Fibroblast of the aortic adventitia (primary cell): ENCODE measurements at regions not wholly inside any gene's neighbourhood (a gene's known extent, or its start where the extent isn't known, plus 50 kb on each side); places are given as distances from the start of the nearest gene placed in this dataset.

Experiments
- DNase-seq: peaks from one replicate; pipeline ENCODE4 v3.0.0-alpha.2; 2010; ENCODE audit warnings: low read depth
- H3K4me3 ChIP-seq: 2 replicates; pipeline ENCODE4 v1.5.1; 2011; ENCODE audit warnings: low read depth, mild to moderate bottlenecking, control low read depth, low read length, moderate library complexity
- CTCF ChIP-seq: IDR thresholded peaks from 2 replicates; pipeline ENCODE4 v1.5.1; 2011; ENCODE audit warnings: mild to moderate bottlenecking, low read length, control low read depth, inconsistent platforms; ENCODE audit not compliant: insufficient read depth

GRCh38 chr1:38371505-38371844 is 324.9 kb upstream of the POU3F1 start:
- no peak for DNase-seq
- no peak for TF ChIP-seq CTCF
- H3K4me3 ChIP-seq, result no peak overlapping the region

GRCh38 chr1:38370716-38371504 is 324.3 kb upstream of the POU3F1 start:
- no peak for TF ChIP-seq CTCF
- no peak for DNase-seq
- H3K4me3 ChIP-seq, result no peak overlapping the region

- no peak for TF ChIP-seq CTCF
- no peak for DNase-seq
- H3K4me3 ChIP-seq, result no peak overlapping the region
Observed at GRCh38 chr1:38365242-38365641, 318.6 kb upstream of the POU3F1 start.

GRCh38 chr1:38361566-38361965 is 315.0 kb upstream of the POU3F1 start:
- no peak for DNase-seq
- TF ChIP-seq CTCF, result no peak
- no peak overlapping the region for H3K4me3 ChIP-seq

GRCh38 chr1:38360807-38361206 is 314.2 kb upstream of the POU3F1 start:
- H3K4me3 ChIP-seq, result no peak overlapping the region
- no peak for TF ChIP-seq CTCF
- DNase-seq, result no peak

- no peak for TF ChIP-seq CTCF
- DNase-seq, result no peak
- H3K4me3 ChIP-seq, result no peak overlapping the region
Observed at GRCh38 chr1:38353956-38354355, 307.4 kb upstream of the POU3F1 start.

GRCh38 chr1:38352869-38353268 is 306.3 kb upstream of the POU3F1 start:
- TF ChIP-seq CTCF, result no peak
- H3K4me3 ChIP-seq, result no peak overlapping the region
- DNase-seq, result no peak
